CD14-positive monocyte (primary cell): ENCODE measurements at regions not wholly inside any gene's neighbourhood (a gene's known extent, or its start where the extent isn't known, plus 50 kb on each side); places are given as distances from the start of the nearest gene placed in this dataset.
A peak's percentile ranks its signal among the peaks of the same experiment; 100 is the strongest.

Experiments
- DNase-seq, 3 donors: peaks; one replicate each; pipeline ENCODE4 v3.0.0-alpha.2; 2011 to 2022
- H2AFZ ChIP-seq: 2 replicates; pipeline ENCODE4 v1.6.0; 2012; ENCODE audit warnings: mild to moderate bottlenecking, low read depth, low read length, inconsistent platforms; ENCODE audit not compliant: insufficient read depth, poor library complexity, severe bottlenecking
- H3K27ac ChIP-seq, 2 donors: 1 replicate in 1 of 2; 2 replicates in 1 of 2; pipeline ENCODE4 v1.5.1; 2012 to 2013; ENCODE audit warnings: low read length in 2 of 2, control low read depth in 1 of 2, inconsistent platforms in 1 of 2, low read depth in 1 of 2, mild to moderate bottlenecking in 1 of 2
- H3K27me3 ChIP-seq, 2 donors: one replicate each; pipeline versions ENCODE4 v1.6.0 to v1.6.1; 2011 to 2013; ENCODE audit warnings: low read length in 2 of 2; ENCODE audit not compliant: control insufficient read depth in 2 of 2, insufficient read depth in 2 of 2
- H3K36me3 ChIP-seq, 2 donors: replicated peaks in 1 of 2; 1 replicate in 1 of 2; 2 replicates in 1 of 2; pipeline versions ENCODE4 v1.5.1 to v1.6.1; 2012 to 2013; ENCODE audit warnings: low read length in 2 of 2, control low read depth in 1 of 2, inconsistent platforms in 1 of 2, mild to moderate bottlenecking in 1 of 2; ENCODE audit not compliant: insufficient read depth in 2 of 2, control insufficient read depth in 1 of 2
- H3K4me1 ChIP-seq, 2 donors: 1 replicate in 1 of 2; 2 replicates in 1 of 2; pipeline versions ENCODE4 v1.5.1 to v1.6.1; 2012 to 2013; ENCODE audit warnings: low read length in 2 of 2, control low read depth in 1 of 2, inconsistent platforms in 1 of 2, mild to moderate bottlenecking in 1 of 2, moderate library complexity in 1 of 2; ENCODE audit not compliant: insufficient read depth in 2 of 2, control insufficient read depth in 1 of 2
- H3K4me2 ChIP-seq: replicated peaks from 2 replicates; pipeline ENCODE3; 2012; ENCODE audit warnings: low read length, moderate library complexity, mild to moderate bottlenecking; ENCODE audit not compliant: poor library complexity, severe bottlenecking; ENCODE audit errors: extremely low read depth
- H3K4me3 ChIP-seq, 3 experiments: fragments of 200-600 bp in 1 of 3; sonication (generic) in 1 of 3; replicated peaks in 1 of 3; 1 replicate in 2 of 3; 2 replicates in 1 of 3; pipeline ENCODE4 v1.5.1; 2011 to 2013; ENCODE audit warnings: low read length in 3 of 3, mild to moderate bottlenecking in 3 of 3, control low read depth in 2 of 3, low read depth in 2 of 3, inconsistent platforms in 1 of 3, moderate library complexity in 1 of 3
- H3K79me2 ChIP-seq: 2 replicates; pipeline ENCODE4 v1.6.0; 2012; ENCODE audit warnings: mild to moderate bottlenecking, control low read depth, inconsistent platforms, low read length, moderate library complexity; ENCODE audit not compliant: insufficient read depth
- H3K9ac ChIP-seq: 2 replicates; pipeline ENCODE4 v1.6.0; 2017; ENCODE audit warnings: low read length, mild to moderate bottlenecking; ENCODE audit not compliant: insufficient read depth, poor library complexity, severe bottlenecking
- H3K9me3 ChIP-seq, 2 donors: replicated peaks in 1 of 2; 1 replicate in 1 of 2; 2 replicates in 1 of 2; pipeline versions ENCODE4 v1.5.1 to v1.6.1; 2012 to 2013; ENCODE audit warnings: low read length in 2 of 2, control low read depth in 1 of 2; ENCODE audit not compliant: control insufficient read depth in 1 of 2, insufficient read depth in 1 of 2
- H4K20me1 ChIP-seq: 2 replicates; pipeline ENCODE4 v1.6.0; 2012; ENCODE audit warnings: mild to moderate bottlenecking, low read length, control low read depth, moderate library complexity; ENCODE audit not compliant: insufficient read depth
- H3K27ac Mint-ChIP-seq, 7 donors: one replicate each; pipeline ENCODE4 v1.8.0; 2020; ENCODE audit warnings: mild to moderate bottlenecking in 7 of 7, mixed read lengths in 7 of 7, moderate library complexity in 6 of 7, inconsistent platforms in 2 of 7
- H3K27me3 Mint-ChIP-seq, 3 donors: one replicate each; pipeline ENCODE4 v1.8.0; 2021 to 2022; ENCODE audit warnings: low read depth in 3 of 3, mild to moderate bottlenecking in 3 of 3, mixed read lengths in 3 of 3, moderate library complexity in 3 of 3, inconsistent platforms in 1 of 3
- H3K36me3 Mint-ChIP-seq, 2 donors: one replicate each; pipeline ENCODE4 v1.8.0; 2020; ENCODE audit warnings: mixed read lengths in 2 of 2, inconsistent platforms in 1 of 2, mild to moderate bottlenecking in 1 of 2
- H3K4me1 Mint-ChIP-seq: one replicate; pipeline ENCODE4 v1.8.0; 2020; ENCODE audit warnings: mild to moderate bottlenecking, mixed read lengths
- H3K4me3 Mint-ChIP-seq, 2 donors: one replicate each; pipeline ENCODE4 v1.8.0; 2020; ENCODE audit warnings: mild to moderate bottlenecking in 2 of 2, mixed read lengths in 2 of 2, moderate library complexity in 1 of 2
- H3K9me3 Mint-ChIP-seq, 7 donors: one replicate each; pipeline ENCODE4 v1.8.0; 2020 to 2022; ENCODE audit warnings: mixed read lengths in 7 of 7, mild to moderate bottlenecking in 6 of 7, moderate library complexity in 6 of 7, inconsistent platforms in 2 of 7
- CTCF ChIP-seq: fragments of 200-600 bp; IDR thresholded peaks from one replicate; pipeline ENCODE4 v1.8.0; 2022; ENCODE audit warnings: antibody characterized with exemption, mild to moderate bottlenecking
- WGBS: methylation state at CpG from one replicate; pipeline ENCODE4 v1.1.5; 2013; ENCODE audit warnings: missing lambda C conversion rate; ENCODE audit not compliant: insufficient coverage; 5-methylcytosine and 5-hydroxymethylcytosine counted together
- intact Hi-C, 2 donors: fragments of 100-400 bp; cut with micrococcal nuclease; formaldehyde crosslinking; loops; one replicate each; pipeline versions ENCODE4 v1.15.0 to v1.15.1; 2023

DNA sequence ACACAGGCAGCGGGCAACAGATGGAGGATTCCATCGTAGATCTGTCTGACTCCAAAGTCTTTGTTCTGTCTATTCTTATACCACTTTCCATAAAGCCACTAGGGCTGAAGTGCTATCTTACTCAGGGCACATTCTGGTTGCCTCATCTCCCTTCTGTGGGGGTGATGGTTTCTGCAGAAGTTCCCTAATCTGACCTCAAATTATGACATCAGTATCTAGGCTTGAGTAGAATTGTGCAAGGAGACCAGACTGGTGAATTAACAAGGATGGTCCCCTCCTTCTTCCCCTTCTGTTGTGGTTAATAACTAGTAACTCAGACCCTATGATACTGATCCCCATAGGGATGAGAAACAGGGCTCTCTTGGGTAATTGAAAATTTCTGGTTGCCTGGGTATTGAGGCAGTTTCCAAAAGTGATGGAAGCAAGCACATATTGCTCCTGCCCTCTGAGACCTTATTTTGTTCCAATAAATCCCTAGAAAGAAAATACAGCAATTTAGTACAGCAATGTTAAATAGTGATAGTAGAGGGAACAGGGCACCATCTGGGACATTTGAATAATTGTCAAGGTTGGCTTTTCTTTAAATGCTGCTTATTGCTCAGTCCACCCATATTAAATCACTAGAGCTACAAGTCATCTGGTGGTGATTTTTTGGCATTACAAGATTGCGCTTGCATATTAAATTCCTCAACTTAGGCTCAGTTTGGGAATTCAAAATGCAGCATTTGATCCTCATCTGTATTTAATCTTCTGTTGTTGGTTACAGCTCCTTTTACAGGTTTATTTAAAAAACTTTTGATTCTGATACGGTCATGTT is 57.3 kb upstream of the AP1S2 start:
- Histone ChIP-seq H3K4me1 (peaks cover 89 to 93% of the 10 kb centered on the region in 2 donors), H3K27me3 (peaks cover 0 to 22% of the 10 kb centered on the region in 2 donors), H3K36me3 (no peaks in the 10 kb centered on the region), H3K9me3 (no peaks in the 10 kb centered on the region), H3K4me2 (peak overlapping the region; percentile 65), H3K4me3 (peak overlapping the region in 1 of 3 experiments; percentile 28), H3K79me2 (no peaks in the 10 kb centered on the region), H3K9ac (no peak overlapping the region), H4K20me1 (no peaks in the 10 kb centered on the region), H3K27ac (peak overlapping the region; percentile 65 to 67), H2AFZ (no peak overlapping the region)
- Mint-ChIP-seq H3K4me1 (peaks cover 64% of the 10 kb centered on the region), H3K36me3 (peaks cover 5% of the 10 kb centered on the region in 2 donors), H3K27ac (peak overlapping the region; percentile 85 to 96 (median 92)), H3K27me3 (peaks cover 0 to 28% (median 0%) of the 10 kb centered on the region in 3 donors), H3K4me3 (no peak overlapping the region), H3K9me3 (peaks cover 0 to 5% (median 0%) of the 10 kb centered on the region in 7 donors)
- TF ChIP-seq CTCF: no peak
- peak; percentile 94 to 95 (median 95) for DNase-seq
- no CpG with 5 or more reads among the region's 4 CpGs for WGBS
- intact Hi-C loops: loop anchor here (10.0 kb wide), 2 partner anchors 57 to 213 kb away; partner anchors contain the start of genes AP1S2 (in 2 of the 2) and GRPR (in 1 of the 2)

GRCh38 chrX:15909605-15910004 is 55.0 kb upstream of the AP1S2 start:
- Histone ChIP-seq H3K79me2 (no peaks in the 10 kb centered on the region), H3K9me3 (no peaks in the 10 kb centered on the region), H3K9ac (no peak overlapping the region), H3K4me1 (peaks cover 80 to 87% of the 10 kb centered on the region in 2 donors), H2AFZ (no peak overlapping the region), H3K4me2 (no peak overlapping the region), H3K36me3 (no peaks in the 10 kb centered on the region), H3K27ac (peak overlapping the region in 1 of 2 donors; percentile 3), H3K4me3 (no peak overlapping the region), H3K27me3 (peaks cover 0 to 30% of the 10 kb centered on the region in 2 donors), H4K20me1 (no peaks in the 10 kb centered on the region)
- H3K9me3 Mint-ChIP-seq: peaks cover 0 to 5% (median 0%) of the 10 kb centered on the region in 7 donors
- no peak overlapping the region for H3K4me3 Mint-ChIP-seq
- peak overlapping the region in 4 of 7 donors; percentile 54 to 93 (median 76) for H3K27ac Mint-ChIP-seq
- H3K36me3 Mint-ChIP-seq: peaks cover 5% of the 10 kb centered on the region in 2 donors
- intact Hi-C loops: loop anchor here (10.0 kb wide), 2 partner anchors 55 to 215 kb away; partner anchors contain the start of genes AP1S2 (in 2 of the 2) and GRPR (in 1 of the 2)
- WGBS: no CpG with 5 or more reads among the region's 3 CpGs
- peaks cover 57% of the 10 kb centered on the region for H3K4me1 Mint-ChIP-seq
- TF ChIP-seq CTCF: no peak
- no peak for DNase-seq
- peaks cover 0 to 32% (median 0%) of the 10 kb centered on the region in 3 donors for H3K27me3 Mint-ChIP-seq
